GM12801 (cell line): ENCODE measurements at regions not wholly inside any gene's neighbourhood (a gene's known extent, or its start where the extent isn't known, plus 50 kb on each side); places are given as distances from the start of the nearest gene placed in this dataset.

Experiments
- TF ChIP-seq, protein P1 (sequence below): IDR thresholded peaks from one replicate; pipeline ENCODE4 v1.5.1; 2011; ENCODE audit warnings: control low read depth; ENCODE audit not compliant: insufficient read length; ENCODE audit errors: extremely low read depth

DNA sequence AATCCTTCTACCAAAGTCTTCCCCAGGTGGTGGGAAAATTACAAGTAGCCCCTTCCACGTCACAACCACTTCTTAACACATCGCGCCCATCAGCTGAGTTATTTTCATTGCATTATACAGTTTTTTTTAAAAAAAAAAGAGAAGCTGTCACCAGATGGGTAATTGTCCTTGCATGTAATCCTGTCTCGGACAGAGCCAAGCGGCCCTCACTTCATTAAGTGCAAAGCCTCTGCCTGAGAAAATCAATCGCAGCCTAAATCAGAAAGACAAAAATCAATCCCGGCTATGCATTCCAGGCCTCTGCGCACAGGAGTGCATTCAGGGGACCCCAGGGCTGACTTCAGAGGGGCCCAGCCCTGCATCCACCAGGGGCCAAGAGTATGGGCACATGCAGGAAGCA, 538.9 kb downstream of the NPHP4 start:
- TF ChIP-seq, protein P1, sequence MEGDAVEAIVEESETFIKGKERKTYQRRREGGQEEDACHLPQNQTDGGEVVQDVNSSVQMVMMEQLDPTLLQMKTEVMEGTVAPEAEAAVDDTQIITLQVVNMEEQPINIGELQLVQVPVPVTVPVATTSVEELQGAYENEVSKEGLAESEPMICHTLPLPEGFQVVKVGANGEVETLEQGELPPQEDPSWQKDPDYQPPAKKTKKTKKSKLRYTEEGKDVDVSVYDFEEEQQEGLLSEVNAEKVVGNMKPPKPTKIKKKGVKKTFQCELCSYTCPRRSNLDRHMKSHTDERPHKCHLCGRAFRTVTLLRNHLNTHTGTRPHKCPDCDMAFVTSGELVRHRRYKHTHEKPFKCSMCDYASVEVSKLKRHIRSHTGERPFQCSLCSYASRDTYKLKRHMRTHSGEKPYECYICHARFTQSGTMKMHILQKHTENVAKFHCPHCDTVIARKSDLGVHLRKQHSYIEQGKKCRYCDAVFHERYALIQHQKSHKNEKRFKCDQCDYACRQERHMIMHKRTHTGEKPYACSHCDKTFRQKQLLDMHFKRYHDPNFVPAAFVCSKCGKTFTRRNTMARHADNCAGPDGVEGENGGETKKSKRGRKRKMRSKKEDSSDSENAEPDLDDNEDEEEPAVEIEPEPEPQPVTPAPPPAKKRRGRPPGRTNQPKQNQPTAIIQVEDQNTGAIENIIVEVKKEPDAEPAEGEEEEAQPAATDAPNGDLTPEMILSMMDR: no peak

DNA sequence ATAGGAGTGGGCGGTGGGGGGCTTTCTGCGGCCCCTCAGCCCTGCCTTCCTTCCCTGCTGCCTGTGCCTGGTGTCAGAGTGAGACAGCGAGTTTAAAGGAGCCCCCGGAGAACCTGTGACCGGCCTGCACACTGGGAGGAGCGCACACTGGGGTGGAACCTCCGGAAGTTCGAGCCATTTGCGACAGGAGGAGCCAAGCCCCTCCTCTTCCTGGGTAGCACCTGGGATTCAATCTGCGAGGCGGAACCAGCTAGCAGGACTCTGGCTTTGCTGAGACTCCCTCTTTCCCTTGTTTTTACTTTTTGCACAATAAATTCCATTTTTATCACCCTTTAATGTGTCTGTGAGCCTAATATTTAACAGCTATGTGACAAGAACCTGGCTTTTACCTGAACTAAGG, 540.6 kb downstream of the NPHP4 start:
- TF ChIP-seq, protein P1: no peak

DNA sequence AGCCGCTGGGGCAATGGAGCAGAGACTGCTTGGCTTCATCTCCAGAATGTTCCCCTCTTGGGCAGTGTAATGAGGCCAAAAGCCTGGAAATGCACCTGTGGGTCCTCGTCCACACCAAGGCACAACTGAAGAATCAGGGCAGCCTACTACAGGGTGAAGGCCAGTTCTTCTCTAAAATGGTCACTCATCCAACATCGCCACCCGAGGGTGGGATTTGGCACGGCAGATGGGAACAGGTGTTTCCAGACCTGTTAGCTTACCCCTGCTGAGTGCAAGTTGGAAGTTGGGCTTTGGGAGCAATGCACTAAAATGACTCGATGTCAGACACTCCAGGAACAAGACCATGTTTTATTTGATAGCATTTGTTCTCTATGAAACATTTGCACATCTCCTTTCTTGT, 543.7 kb downstream of the NPHP4 start:
- TF ChIP-seq, protein P1: no peak

DNA sequence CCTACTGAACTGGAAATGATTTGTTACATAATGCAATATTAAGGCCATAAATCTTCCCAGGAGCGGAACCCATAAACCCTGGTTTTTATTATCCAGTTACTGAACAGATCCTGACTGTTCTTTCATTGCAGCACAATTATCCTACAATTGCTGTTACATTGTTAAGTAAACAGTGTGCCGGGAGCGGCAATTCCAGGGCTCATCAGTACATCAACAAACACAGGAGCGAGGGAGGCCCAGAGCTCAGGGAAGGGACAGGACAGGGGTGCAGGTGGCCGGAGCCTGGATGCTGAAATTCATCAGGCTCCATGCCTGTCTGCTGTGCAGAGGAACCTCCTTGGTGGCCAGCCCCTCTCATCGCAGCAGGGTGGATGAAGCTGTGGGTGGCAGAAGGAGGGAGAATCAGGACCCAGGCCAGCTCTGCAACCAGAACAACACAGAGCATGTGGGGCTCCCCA, 544.7 kb downstream of the NPHP4 start:
- TF ChIP-seq, protein P1: no peak

DNA sequence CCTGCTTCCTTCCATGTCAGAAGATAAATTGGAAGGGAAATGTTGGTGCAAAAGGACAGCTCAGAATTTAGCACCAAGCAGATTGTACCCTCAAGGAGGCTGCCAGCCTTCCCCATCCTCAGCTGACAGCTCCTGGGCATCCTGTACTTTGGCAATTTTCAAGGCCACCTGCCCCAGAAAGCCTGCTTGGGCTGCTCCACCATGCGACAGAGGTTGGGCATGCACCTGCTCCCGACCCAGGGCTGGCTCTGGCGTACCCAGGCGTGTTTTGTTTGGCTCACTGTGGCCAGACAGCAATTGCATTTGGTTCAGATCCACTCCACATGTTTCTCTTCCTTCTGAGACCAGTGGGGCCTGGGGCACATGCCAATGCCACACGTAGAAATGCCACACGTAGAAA, 547.8 kb downstream of the NPHP4 start:
- TF ChIP-seq, protein P1: no peak

DNA sequence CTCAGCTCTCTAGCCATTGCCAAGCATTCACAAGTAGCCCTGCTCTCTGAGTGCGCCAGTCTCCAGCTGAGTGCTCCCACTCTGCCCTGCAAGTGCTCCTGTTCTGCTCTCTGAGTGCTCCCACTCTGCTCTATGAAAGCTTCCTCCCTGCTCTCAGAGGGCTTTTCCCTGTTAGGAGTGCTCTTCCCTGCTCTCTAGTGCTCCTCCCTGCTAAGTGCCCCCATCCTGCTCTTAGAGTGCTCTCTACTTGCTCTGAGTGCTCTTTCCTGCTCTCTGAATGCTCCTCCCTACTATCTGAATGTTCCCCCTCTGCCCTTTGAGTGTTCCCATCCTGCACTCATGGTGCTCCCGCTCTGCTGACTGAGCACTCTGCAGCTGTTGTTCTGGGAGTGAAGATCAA, 555.4 kb downstream of the NPHP4 start:
- TF ChIP-seq, protein P1: no peak

DNA sequence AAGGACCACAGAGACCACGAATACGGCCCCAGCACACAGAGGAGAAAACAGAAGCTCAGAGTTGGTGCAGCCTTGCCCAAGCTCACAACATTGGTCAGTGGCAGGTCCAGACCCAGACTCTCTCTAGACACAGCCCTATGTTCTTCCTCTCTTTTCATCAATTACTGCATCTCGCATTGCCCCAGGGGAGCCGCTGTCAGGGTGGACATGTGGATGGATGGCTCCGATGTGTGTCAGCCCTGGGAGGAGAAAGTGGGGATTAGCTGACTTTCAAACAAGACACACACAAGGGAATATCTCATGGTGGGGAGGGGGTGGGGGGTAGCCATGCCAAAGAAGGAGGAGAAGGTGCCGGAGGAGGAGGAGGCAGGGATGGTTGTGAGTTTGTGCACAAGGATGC, 556.8 kb downstream of the NPHP4 start:
- TF ChIP-seq, protein P1: no peak

DNA sequence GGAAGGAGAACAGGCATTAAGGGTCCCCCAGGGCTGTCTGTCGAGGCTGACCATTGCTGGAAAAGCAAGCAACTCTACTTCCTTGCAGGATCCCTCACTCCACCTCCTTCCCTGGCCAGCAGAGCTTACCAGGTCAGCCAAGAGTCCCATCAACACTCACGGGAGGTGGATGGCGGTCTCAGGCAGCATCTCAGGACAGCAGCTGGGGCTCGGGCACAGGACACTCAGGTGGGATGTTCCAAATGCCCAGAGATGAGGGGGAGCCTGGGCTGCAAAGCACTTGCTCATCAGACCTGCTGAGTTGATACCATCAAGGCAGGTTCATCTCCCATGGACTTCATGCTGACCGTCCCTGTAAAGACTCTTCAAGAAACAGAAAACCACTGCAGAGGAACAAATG, 559.8 kb downstream of the NPHP4 start:
- TF ChIP-seq, protein P1: no peak
